ENCODE measurements at regions not wholly inside any gene's neighbourhood (a gene's known extent, or its start where the extent isn't known, plus 50 kb on each side); places are given as distances from the start of the nearest gene placed in this dataset.

GRCh38 chr5:26572480-26572879 lies 465.9 kb downstream of the CDH9 start:
- Histone ChIP-seq H3K27ac (ENCODE audit: insufficient read depth, low read depth, low read length) (no peak overlapping the region), H3K27me3 (ENCODE audit: control insufficient read depth in 2 of 2, insufficient read depth in 2 of 2, low read length in 2 of 2) (no peaks in the 10 kb centered on the region), H2AFZ (ENCODE audit: low read depth, low read length) (no peak overlapping the region), H3K4me3 (replicated peaks in 1 of 3; ENCODE audit: insufficient read depth in 1 of 3, low read depth in 1 of 3, low read length in 3 of 3) (no peak overlapping the region), H3K4me1 (ENCODE audit: control insufficient read depth, extremely low read depth, insufficient read depth, low read length) (no peaks in the 10 kb centered on the region), H3K36me3 (ENCODE audit: control insufficient read depth in 2 of 2, extremely low read depth in 1 of 2, insufficient read depth in 2 of 2, low read length in 2 of 2) (no peaks in the 10 kb centered on the region), H3K9me3 (replicated peaks; ENCODE audit: control insufficient read depth, insufficient read depth, low read length) (peaks cover 2% of the 10 kb centered on the region), H3K4me2 (ENCODE audit: insufficient read depth, low read length) (no peak overlapping the region), H3K9me1 (replicated peaks; ENCODE audit: control insufficient read depth, extremely low read depth, insufficient read depth, low read length) (no peaks in the 10 kb centered on the region), H4K20me1 (replicated peaks; ENCODE audit: control insufficient read depth, extremely low read depth, insufficient read depth, low read length) (no peaks in the 10 kb centered on the region), H3K9ac (replicated peaks; ENCODE audit: extremely low read depth, insufficient read depth, low read length) (no peak overlapping the region), H3K79me2 (ENCODE audit: control insufficient read depth, insufficient read depth, low read length) (no peaks in the 10 kb centered on the region)
- BruUV-seq (replicated peaks) = no TSS peak
- no peak for FAIRE-seq
- no peak for TF ChIP-seq GATA2 (IDR thresholded peaks at IDR 0.05; ENCODE audit: insufficient read depth, insufficient read length, low read depth, low read length)
- no peak for TF ChIP-seq CTCF (IDR thresholded peaks at IDR 0.05; ENCODE audit: extremely low read depth in 1 of 2, insufficient read depth in 1 of 2, low read depth in 1 of 2, low read length in 2 of 2)
- TF ChIP-seq POLR2A (IDR thresholded peaks at IDR 0.05; ENCODE audit: low read depth, low read length) = no peak
- no peak for TF ChIP-seq MYC (IDR thresholded peaks at IDR 0.05; ENCODE audit: low read depth, low read length)
- TF ChIP-seq JUN (IDR thresholded peaks at IDR 0.05; ENCODE audit: borderline replicate concordance, insufficient read depth, insufficient read length, low read depth) = no peak
- no peak for TF ChIP-seq EZH2 (IDR thresholded peaks at IDR 0.05; ENCODE audit: borderline replicate concordance, low read depth, low read length, severe bottlenecking)
- no peak for TF ChIP-seq MAX (IDR thresholded peaks at IDR 0.05; ENCODE audit: insufficient read depth, insufficient read length)
- TF ChIP-seq FOS (IDR thresholded peaks at IDR 0.05; ENCODE audit: borderline replicate concordance, insufficient read depth, low read length) = no peak
- POLR2A ChIA-PET = no interaction called here
- CTCF ChIA-PET = no interaction called here
- dilution Hi-C loops (cut with MboI; ENCODE audit: extremely low pct_ligation_motif_present, low sequenced_read_pairs) (no loop called here), intact Hi-C loops (cut with micrococcal nuclease) (no loop called here)
- DNase-seq (ENCODE audit: low read depth, low spot score) = no peak
